Neural progenitor cell (in vitro differentiated cells): ENCODE measurements at regions not wholly inside any gene's neighbourhood (a gene's known extent, or its start where the extent isn't known, plus 50 kb on each side); places are given as distances from the start of the nearest gene placed in this dataset.
"Not testable (repeated sequence)": the region's sequence is repeated elsewhere in the genome, so short reads cannot be mapped to it uniquely, and the experiment has no call there.

Experiments used
- DNase-seq: peaks from one replicate; pipeline ENCODE4 v3.0.0-alpha.2; 2016; ENCODE audit warnings: low spot score
- H2AFZ ChIP-seq: fragments of 200-600 bp; sonication (generic); replicated peaks from 2 replicates; pipeline ENCODE4 v1.6.1; 2016; ENCODE audit warnings: antibody characterized with exemption
- H3F3A ChIP-seq: fragments of 200-600 bp; sonication (generic); 2 replicates; pipeline ENCODE4 v1.6.1; 2016; ENCODE audit warnings: antibody characterized with exemption, low read depth
- H3K27ac ChIP-seq: fragments of 200-600 bp; sonication (generic); 2 replicates; pipeline ENCODE4 v1.5.1; 2016; ENCODE audit warnings: mild to moderate bottlenecking
- H3K27me3 ChIP-seq: fragments of 200-600 bp; sonication (generic); 2 replicates; pipeline ENCODE4 v1.6.1; 2016; ENCODE audit warnings: mild to moderate bottlenecking, moderate library complexity
- H3K36me3 ChIP-seq: fragments of 200-600 bp; sonication (generic); 2 replicates; pipeline ENCODE4 v1.5.1; 2016
- H3K4me1 ChIP-seq: fragments of 200-600 bp; sonication (generic); 2 replicates; pipeline ENCODE4 v1.6.1; 2016; ENCODE audit warnings: mixed run types
- H3K4me2 ChIP-seq: fragments of 200-600 bp; sonication (generic); 2 replicates; pipeline ENCODE4 v1.6.1; 2016
- H3K4me3 ChIP-seq: fragments of 200-600 bp; sonication (generic); 2 replicates; pipeline ENCODE4 v1.5.1; 2016
- H3K79me2 ChIP-seq: fragments of 200-600 bp; sonication (generic); 2 replicates; pipeline ENCODE4 v1.6.1; 2016; ENCODE audit warnings: low read depth
- H3K9ac ChIP-seq: fragments of 200-600 bp; sonication (generic); 2 replicates; pipeline ENCODE4 v1.6.1; 2016
- H3K9me3 ChIP-seq: fragments of 200-600 bp; sonication (generic); 2 replicates; pipeline ENCODE4 v1.5.1; 2016; ENCODE audit warnings: low read depth
- H4K20me1 ChIP-seq: fragments of 200-600 bp; sonication (generic); 2 replicates; pipeline ENCODE4 v1.6.1; 2016; ENCODE audit warnings: low read depth
- H3K27ac Mint-ChIP-seq: 3 replicates; pipeline ENCODE4 v1.8.0; 2021; ENCODE audit warnings: mixed read lengths
- H3K27me3 Mint-ChIP-seq: 2 replicates; pipeline ENCODE4 v1.8.0; 2022; ENCODE audit warnings: low read depth, mild to moderate bottlenecking, inconsistent platforms, moderate library complexity, mixed read lengths; ENCODE audit not compliant: insufficient read depth
- H3K36me3 Mint-ChIP-seq: 3 replicates; pipeline ENCODE4 v1.8.0; 2021; ENCODE audit warnings: mixed read lengths
- H3K4me1 Mint-ChIP-seq: 3 replicates; pipeline ENCODE4 v1.8.0; 2021; ENCODE audit warnings: mixed read lengths
- H3K4me3 Mint-ChIP-seq: 3 replicates; pipeline ENCODE4 v1.8.0; 2021; ENCODE audit warnings: mild to moderate bottlenecking, moderate library complexity, mixed read lengths
- H3K9me3 Mint-ChIP-seq: 3 replicates; pipeline ENCODE4 v1.8.0; 2020; ENCODE audit warnings: mixed read lengths

DNA sequence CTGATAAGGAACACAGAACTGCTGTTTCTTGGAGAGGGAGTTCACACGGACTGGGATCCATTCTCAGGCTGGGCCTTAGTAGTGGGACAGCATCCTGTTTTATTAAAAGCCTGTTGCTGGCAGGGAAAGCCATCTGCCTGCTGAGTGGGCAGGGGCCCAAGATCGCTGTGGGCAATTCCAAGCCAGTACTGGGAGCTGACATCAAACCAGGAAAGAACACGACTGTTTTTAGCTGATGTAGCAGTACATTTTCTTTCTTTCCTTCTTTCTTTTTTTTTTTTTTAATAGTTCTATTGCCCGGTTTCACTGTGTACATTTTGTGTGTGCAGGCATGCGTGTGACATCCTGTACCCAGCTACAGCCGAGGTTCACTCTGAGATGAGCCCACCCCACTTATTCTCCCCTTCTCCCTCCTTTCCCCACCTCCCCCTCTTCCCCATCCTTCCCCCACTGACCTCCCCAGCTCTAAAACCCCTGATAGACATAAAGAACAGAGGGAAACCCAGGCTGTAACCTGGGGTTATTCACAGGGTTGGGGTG lies 143.5 kb upstream of the PLGLB2 start:
- not testable (repeated sequence) for H3K79me2 ChIP-seq, H3K36me3 ChIP-seq, H3K27ac Mint-ChIP-seq, H3K4me1 Mint-ChIP-seq, H3K36me3 Mint-ChIP-seq, H3K27me3 Mint-ChIP-seq, H3K4me2 ChIP-seq, H3K9me3 ChIP-seq, H4K20me1 ChIP-seq, H3K9ac ChIP-seq, DNase-seq, H3K4me3 Mint-ChIP-seq, H3K27ac ChIP-seq, H3K4me1 ChIP-seq, H3K4me3 ChIP-seq, H3K9me3 Mint-ChIP-seq, H3K27me3 ChIP-seq, H2AFZ ChIP-seq, H3F3A ChIP-seq

DNA sequence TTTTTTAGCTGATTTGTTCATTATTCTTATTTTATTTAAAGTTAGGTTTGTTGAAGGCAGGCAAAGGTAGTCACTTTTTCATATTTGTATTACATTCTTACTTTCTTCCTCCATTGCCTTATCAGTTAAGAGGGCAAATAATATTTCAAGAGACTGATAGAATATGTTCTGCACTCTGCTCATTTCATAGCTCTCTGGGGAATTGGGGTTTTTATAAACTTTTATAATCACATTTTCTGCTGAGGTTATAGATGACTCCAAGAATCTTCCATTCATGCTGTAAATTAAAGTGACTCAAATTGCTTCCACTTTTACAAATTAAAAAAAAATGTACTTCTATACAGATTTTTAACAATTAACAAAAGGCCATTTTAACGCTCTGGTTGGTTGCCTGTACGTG lies 142.9 kb upstream of the PLGLB2 start:
- H3K4me1 Mint-ChIP-seq, H3F3A ChIP-seq, H3K27me3 Mint-ChIP-seq, H3K27ac ChIP-seq, H3K36me3 Mint-ChIP-seq, H3K4me3 ChIP-seq, H3K36me3 ChIP-seq, H4K20me1 ChIP-seq, DNase-seq, H3K4me2 ChIP-seq, H3K9me3 ChIP-seq, H3K9me3 Mint-ChIP-seq, H3K79me2 ChIP-seq, H3K27ac Mint-ChIP-seq, H3K27me3 ChIP-seq, H2AFZ ChIP-seq, H3K4me3 Mint-ChIP-seq, H3K9ac ChIP-seq, H3K4me1 ChIP-seq: not testable (repeated sequence)

GRCh38 chr2:87608377-87609166 lies 139.3 kb upstream of the PLGLB2 start:
- not testable (repeated sequence) for H3K9ac ChIP-seq, H3K27me3 ChIP-seq, H3K27ac ChIP-seq, H3K4me1 Mint-ChIP-seq, H3K4me1 ChIP-seq, H3K9me3 ChIP-seq, H3K79me2 ChIP-seq, H4K20me1 ChIP-seq, H3K4me3 Mint-ChIP-seq, H3K27ac Mint-ChIP-seq, DNase-seq, H3K9me3 Mint-ChIP-seq, H3K27me3 Mint-ChIP-seq, H3K4me2 ChIP-seq, H3K36me3 ChIP-seq, H3K36me3 Mint-ChIP-seq, H2AFZ ChIP-seq, H3K4me3 ChIP-seq, H3F3A ChIP-seq

GRCh38 chr2:87610974-87611373 lies 136.9 kb upstream of the PLGLB2 start:
- not testable (repeated sequence) for H3K9me3 ChIP-seq, H2AFZ ChIP-seq, H3K9me3 Mint-ChIP-seq, H3K4me3 ChIP-seq, DNase-seq, H3K27me3 Mint-ChIP-seq, H3K36me3 Mint-ChIP-seq, H3K4me3 Mint-ChIP-seq, H3K27ac Mint-ChIP-seq, H3K27ac ChIP-seq, H3F3A ChIP-seq, H3K4me1 Mint-ChIP-seq, H3K79me2 ChIP-seq, H3K4me2 ChIP-seq, H3K27me3 ChIP-seq, H3K4me1 ChIP-seq, H3K36me3 ChIP-seq, H3K9ac ChIP-seq, H4K20me1 ChIP-seq

DNA sequence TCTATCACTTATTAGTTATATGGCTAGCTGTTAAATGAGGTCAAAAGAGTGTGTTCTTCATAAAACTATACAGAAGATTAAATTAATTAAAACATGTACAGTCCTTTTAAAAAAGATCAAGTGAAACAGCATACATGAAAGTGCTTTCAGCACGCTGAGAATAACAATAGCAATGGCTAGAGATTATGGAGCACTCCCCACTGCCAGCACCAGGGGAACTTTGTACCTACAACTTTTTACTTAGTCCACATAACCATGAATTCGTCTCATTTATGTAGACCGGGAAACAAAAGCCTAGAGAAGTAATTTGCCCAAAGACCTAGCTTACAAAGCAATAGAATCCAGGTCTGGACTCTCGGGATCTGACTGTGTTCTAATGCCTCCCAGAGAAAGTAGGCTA lies 136.5 kb upstream of the PLGLB2 start:
- DNase-seq, H3K27ac ChIP-seq, H3K9me3 ChIP-seq, H3K4me2 ChIP-seq, H3K4me1 ChIP-seq, H3K9me3 Mint-ChIP-seq, H3K36me3 ChIP-seq, H3K4me1 Mint-ChIP-seq, H3K4me3 ChIP-seq, H3K27me3 ChIP-seq, H2AFZ ChIP-seq, H3F3A ChIP-seq, H3K79me2 ChIP-seq, H3K27me3 Mint-ChIP-seq, H3K27ac Mint-ChIP-seq, H3K4me3 Mint-ChIP-seq, H4K20me1 ChIP-seq, H3K9ac ChIP-seq, H3K36me3 Mint-ChIP-seq: not testable (repeated sequence)

GRCh38 chr2:87611956-87612355 lies 135.9 kb upstream of the PLGLB2 start:
- H3K27me3 ChIP-seq, H3K4me1 Mint-ChIP-seq, H4K20me1 ChIP-seq, H3K27ac ChIP-seq, H3K79me2 ChIP-seq, DNase-seq, H3K27me3 Mint-ChIP-seq, H3K9me3 ChIP-seq, H2AFZ ChIP-seq, H3K27ac Mint-ChIP-seq, H3K4me1 ChIP-seq, H3K36me3 Mint-ChIP-seq, H3K9me3 Mint-ChIP-seq, H3F3A ChIP-seq, H3K4me3 ChIP-seq, H3K4me3 Mint-ChIP-seq, H3K4me2 ChIP-seq, H3K36me3 ChIP-seq, H3K9ac ChIP-seq: not testable (repeated sequence)

GRCh38 chr2:87614829-87615434 lies 133.0 kb upstream of the PLGLB2 start:
- H3K27me3 ChIP-seq, H3K27me3 Mint-ChIP-seq, DNase-seq, H3K79me2 ChIP-seq, H3K27ac ChIP-seq, H4K20me1 ChIP-seq, H3K9me3 Mint-ChIP-seq, H3F3A ChIP-seq, H2AFZ ChIP-seq, H3K9me3 ChIP-seq, H3K4me3 ChIP-seq, H3K4me1 ChIP-seq, H3K4me1 Mint-ChIP-seq, H3K9ac ChIP-seq, H3K36me3 Mint-ChIP-seq, H3K27ac Mint-ChIP-seq, H3K4me2 ChIP-seq, H3K36me3 ChIP-seq, H3K4me3 Mint-ChIP-seq: not testable (repeated sequence)

DNA sequence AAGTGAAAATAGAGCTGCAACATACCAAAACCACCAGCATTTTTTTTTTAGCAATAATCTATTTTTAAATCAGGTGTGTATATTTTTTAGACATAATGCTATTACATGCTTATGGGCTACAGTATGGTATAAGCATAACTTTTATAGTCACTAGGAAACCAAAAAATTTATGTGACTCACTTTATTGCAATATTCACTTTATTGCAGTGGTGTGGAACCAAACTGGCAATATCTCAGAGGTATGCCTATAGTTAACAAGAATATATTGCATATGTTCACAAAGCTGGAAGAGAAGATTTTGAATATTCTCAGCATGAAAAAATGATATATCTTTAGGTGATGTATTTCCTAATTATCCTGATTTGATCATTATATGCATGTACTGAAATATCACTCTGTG lies 128.8 kb upstream of the PLGLB2 start:
- H3K27me3 ChIP-seq, H3K79me2 ChIP-seq, H3F3A ChIP-seq, H3K4me1 ChIP-seq, H3K4me3 Mint-ChIP-seq, H3K27me3 Mint-ChIP-seq, H3K27ac Mint-ChIP-seq, DNase-seq, H3K9ac ChIP-seq, H2AFZ ChIP-seq, H3K4me1 Mint-ChIP-seq, H4K20me1 ChIP-seq, H3K36me3 Mint-ChIP-seq, H3K9me3 Mint-ChIP-seq, H3K9me3 ChIP-seq, H3K27ac ChIP-seq, H3K4me3 ChIP-seq, H3K36me3 ChIP-seq, H3K4me2 ChIP-seq: not testable (repeated sequence)
